ENCODE measurements at regions not wholly inside any gene's neighbourhood (a gene's known extent, or its start where the extent isn't known, plus 50 kb on each side); places are given as distances from the start of the nearest gene placed in this dataset.
A peak's percentile ranks its signal among the peaks of the same experiment; 100 is the strongest.

DNA sequence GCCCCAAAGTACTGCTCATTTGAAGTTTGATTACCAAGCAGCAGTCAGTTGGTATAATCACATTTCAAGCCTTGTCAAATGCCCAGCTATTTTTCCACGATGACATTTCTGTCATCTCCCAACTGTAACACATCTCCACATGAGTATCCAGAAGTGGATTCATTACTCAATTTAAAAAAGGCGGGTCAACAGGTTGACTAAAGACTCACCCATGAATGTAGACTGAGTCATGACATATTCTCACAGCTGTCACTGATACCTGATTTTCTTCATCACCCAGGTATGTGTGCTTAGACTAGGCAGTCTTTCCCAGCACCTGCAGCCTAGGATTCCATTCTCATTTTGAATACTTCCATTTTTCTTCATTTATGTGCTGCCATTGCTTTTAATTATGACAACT is 75.1 kb upstream of the DBX2 start:
- in situ Hi-C loops (cut with HindIII; ENCODE audit: low sequenced_read_pairs): no loop called here
- H3K4me3 ChIP-seq (ENCODE audit: low read depth, low read length): no peak overlapping the region
- TF ChIP-seq, protein P1, sequence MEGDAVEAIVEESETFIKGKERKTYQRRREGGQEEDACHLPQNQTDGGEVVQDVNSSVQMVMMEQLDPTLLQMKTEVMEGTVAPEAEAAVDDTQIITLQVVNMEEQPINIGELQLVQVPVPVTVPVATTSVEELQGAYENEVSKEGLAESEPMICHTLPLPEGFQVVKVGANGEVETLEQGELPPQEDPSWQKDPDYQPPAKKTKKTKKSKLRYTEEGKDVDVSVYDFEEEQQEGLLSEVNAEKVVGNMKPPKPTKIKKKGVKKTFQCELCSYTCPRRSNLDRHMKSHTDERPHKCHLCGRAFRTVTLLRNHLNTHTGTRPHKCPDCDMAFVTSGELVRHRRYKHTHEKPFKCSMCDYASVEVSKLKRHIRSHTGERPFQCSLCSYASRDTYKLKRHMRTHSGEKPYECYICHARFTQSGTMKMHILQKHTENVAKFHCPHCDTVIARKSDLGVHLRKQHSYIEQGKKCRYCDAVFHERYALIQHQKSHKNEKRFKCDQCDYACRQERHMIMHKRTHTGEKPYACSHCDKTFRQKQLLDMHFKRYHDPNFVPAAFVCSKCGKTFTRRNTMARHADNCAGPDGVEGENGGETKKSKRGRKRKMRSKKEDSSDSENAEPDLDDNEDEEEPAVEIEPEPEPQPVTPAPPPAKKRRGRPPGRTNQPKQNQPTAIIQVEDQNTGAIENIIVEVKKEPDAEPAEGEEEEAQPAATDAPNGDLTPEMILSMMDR (IDR thresholded peaks at IDR 0.05; ENCODE audit: low read depth, low read length, missing control alignments): no peak
- no peak for DNase-seq (ENCODE audit: low read depth)

DNA sequence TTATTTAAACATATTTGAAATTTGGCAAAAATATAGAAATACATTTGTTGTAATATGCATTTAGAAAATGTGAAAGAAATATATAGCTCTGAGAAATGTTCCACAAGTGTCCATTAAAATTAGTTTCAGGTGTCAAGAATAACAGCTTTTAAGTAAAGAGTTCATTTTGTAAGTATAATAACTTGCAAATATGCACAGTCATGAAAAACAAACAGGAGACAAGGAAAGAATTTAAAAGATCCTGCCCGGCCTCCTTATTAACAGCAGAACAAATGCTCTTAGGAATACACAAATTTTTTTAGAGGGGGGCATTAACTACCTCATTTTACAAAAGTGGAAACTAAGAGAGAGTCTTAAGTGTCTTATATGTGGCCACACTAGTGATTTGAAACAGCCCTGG is 77.7 kb upstream of the DBX2 start:
- no peak overlapping the region for H3K4me3 ChIP-seq (ENCODE audit: low read depth, low read length)
- in situ Hi-C loops (cut with HindIII; ENCODE audit: low sequenced_read_pairs): no loop called here
- no peak for DNase-seq (ENCODE audit: low read depth)
- TF ChIP-seq, protein P1 (IDR thresholded peaks at IDR 0.05; ENCODE audit: low read depth, low read length, missing control alignments): no peak

DNA sequence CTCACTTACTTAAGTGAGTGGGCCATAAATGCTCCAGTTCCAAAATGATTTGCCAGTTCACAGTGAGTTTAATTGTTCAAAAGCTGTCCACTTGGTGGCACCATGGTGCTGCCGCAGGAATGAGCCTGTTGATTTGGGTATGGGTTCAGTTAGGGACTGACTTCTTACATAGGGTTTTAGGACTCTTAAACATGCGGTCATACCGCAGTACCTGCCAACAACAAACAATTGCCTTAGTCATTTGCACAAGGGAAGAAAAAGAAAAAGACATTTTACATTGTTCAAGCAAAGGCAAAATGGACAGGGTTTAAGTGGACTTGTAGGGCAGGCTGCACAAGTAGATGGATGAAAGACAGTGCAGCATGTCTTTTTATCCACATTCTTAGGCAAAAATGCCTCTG is 80.0 kb upstream of the DBX2 start:
- peak; percentile 35 for DNase-seq (ENCODE audit: low read depth)
- H3K4me3 ChIP-seq (ENCODE audit: low read depth, low read length): no peak overlapping the region
- in situ Hi-C loops (cut with HindIII; ENCODE audit: low sequenced_read_pairs): no loop called here
- TF ChIP-seq, protein P1 (IDR thresholded peaks at IDR 0.05; ENCODE audit: low read depth, low read length, missing control alignments): peak; percentile 75

DNA sequence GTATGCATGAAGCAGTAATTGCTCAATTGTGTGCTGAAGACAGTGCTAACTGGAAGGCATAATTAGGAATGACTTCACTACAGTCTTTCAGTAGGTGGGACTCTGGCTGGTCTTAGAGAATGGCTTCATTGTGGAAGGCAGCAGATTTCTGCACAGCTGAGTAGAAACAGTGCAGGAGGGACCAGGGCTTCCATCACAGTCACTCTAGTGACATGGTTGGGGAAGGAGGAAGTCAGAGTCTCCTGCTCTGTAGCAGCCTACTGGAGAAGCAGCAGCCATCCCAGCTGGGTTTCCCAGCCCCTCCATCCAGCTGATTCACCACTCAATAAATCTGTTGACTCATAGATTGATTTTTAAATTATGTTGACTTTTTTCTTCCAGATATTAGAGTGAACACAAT is 80.6 kb upstream of the DBX2 start:
- DNase-seq (ENCODE audit: low read depth): no peak
- in situ Hi-C loops (cut with HindIII; ENCODE audit: low sequenced_read_pairs): no loop called here
- TF ChIP-seq, protein P1 (IDR thresholded peaks at IDR 0.05; ENCODE audit: low read depth, low read length, missing control alignments): no peak
- no peak overlapping the region for H3K4me3 ChIP-seq (ENCODE audit: low read depth, low read length)

DNA sequence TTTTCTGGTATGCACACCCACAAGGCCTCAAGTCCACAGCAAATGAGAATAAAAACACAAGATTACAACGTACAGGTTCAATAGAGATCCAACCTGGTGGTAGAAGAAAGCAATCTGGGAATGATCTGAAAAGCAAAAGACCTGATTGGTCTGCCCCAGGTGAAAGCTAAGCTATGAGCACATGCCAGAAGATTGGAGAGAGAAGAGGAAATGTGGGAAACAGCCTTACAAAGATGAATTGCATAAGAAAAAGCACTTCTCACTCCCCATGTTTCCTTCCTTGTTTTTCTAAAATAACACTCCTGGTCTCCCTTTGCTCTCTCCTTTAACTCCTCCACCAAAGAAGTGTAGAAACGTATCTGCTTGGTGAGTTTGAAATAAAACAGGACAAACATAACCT is 77.3 kb upstream of the ANO6 start:
- TF ChIP-seq, protein P1 (IDR thresholded peaks at IDR 0.05; ENCODE audit: low read depth, low read length, missing control alignments): no peak
- no peak overlapping the region for H3K4me3 ChIP-seq (ENCODE audit: low read depth, low read length)
- no peak for DNase-seq (ENCODE audit: low read depth)
- in situ Hi-C loops (cut with HindIII; ENCODE audit: low sequenced_read_pairs): no loop called here

DNA sequence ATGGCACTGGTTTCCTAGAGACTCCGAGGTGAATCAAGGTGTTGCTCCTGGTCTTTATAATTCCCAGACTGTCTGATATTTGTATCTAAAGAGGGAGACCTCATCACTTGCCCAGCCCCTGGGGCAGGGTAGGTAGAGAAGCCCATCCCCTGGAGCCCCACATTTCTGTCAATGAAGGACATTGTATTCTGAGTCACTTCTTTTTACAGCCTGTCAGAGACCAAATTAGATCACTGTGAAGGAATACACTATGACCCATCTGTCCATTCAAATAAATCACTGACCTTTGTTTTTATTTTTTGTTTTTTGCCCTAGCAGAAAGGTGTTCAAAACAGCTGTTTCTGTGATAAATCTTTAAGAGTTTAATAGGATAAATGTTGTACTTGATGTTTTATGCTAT is 67.9 kb upstream of the ANO6 start:
- in situ Hi-C loops (cut with HindIII; ENCODE audit: low sequenced_read_pairs): no loop called here
- TF ChIP-seq, protein P1 (IDR thresholded peaks at IDR 0.05; ENCODE audit: low read depth, low read length, missing control alignments): no peak
- DNase-seq (ENCODE audit: low read depth): no peak
- no peak overlapping the region for H3K4me3 ChIP-seq (ENCODE audit: low read depth, low read length)

DNA sequence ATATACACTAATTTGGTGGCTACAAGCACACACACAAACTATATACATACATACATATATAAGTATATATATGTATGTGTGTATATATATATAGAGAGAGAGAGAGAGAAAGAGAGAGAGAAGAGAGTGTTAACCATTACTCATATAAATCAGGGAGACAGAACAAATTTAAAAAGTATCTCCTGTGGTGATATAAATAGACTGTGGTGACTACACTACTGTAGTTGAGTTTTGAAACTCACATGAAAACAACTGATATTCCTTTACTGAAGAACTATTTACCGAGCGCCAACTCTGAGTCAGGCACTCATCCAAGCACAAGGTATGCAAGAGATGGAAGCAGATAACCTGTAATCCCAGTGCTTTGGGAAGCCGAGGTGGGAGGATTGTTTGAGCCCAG is 67.3 kb upstream of the ANO6 start:
- TF ChIP-seq, protein P1 (IDR thresholded peaks at IDR 0.05; ENCODE audit: low read depth, low read length, missing control alignments): no peak
- in situ Hi-C loops (cut with HindIII; ENCODE audit: low sequenced_read_pairs): no loop called here
- H3K4me3 ChIP-seq (ENCODE audit: low read depth, low read length): no peak overlapping the region

More for the DNA sequence above, 67.3 kb upstream of the ANO6 start:
- no peak for DNase-seq (ENCODE audit: low read depth)

All from astrocyte of the cerebellum (primary cell).